Pancreas (tissue), 10 donors: ENCODE measurements at regions not wholly inside any gene's neighbourhood (a gene's known extent, or its start where the extent isn't known, plus 50 kb on each side); places are given as distances from the start of the nearest gene placed in this dataset.

Source experiments
- ATAC-seq, 4 donors: fragments of 200-7000 bp; cut with Tn5 transposase; one replicate each; pipeline versions ENCODE4 v1.8.0 to v1.9.1; 2020; ENCODE audit warnings: mild to moderate bottlenecking in 4 of 4, moderate library complexity in 4 of 4
- DNase-seq, 6 donors: peaks; one replicate each; pipeline ENCODE4 v3.0.0-alpha.2; 2020
- FAIRE-seq: peaks from 2 replicates; lab custom pipeline; 2012; peaks lifted over from hg19 to GRCh38; lab: Jason Lieb, UNC
- H3K27ac ChIP-seq, 4 donors: fragments of 200-600 bp; sonication (generic); 1 replicate in 3 of 4; 2 replicates in 1 of 4; pipeline versions ENCODE4 v1.5.0 to v1.8.0; 2020
- H3K27me3 ChIP-seq, 4 donors: fragments of 200-600 bp; one replicate each; pipeline ENCODE4 v1.8.0; 2021
- H3K36me3 ChIP-seq, 3 donors: fragments of 200-600 bp; sonication (generic) in 1 of 3; one replicate each; pipeline versions ENCODE4 v1.5.0 to v1.8.0; 2020 to 2021
- H3K4me1 ChIP-seq, 3 donors: fragments of 200-600 bp; one replicate each; pipeline ENCODE4 v1.8.0; 2021
- H3K4me3 ChIP-seq, 4 donors: fragments of 200-600 bp; sonication (generic) in 2 of 4; one replicate each; pipeline versions ENCODE4 v1.5.0 to v1.8.0; 2020 to 2021
- H3K9me3 ChIP-seq, 4 donors: fragments of 200-600 bp; one replicate each; pipeline ENCODE4 v1.8.0; 2021
- WGBS, 2 donors: extraction: QIAGEN DNeasy Blood & Tissue Kit; methylation state at CpG; one replicate each; pipeline ENCODE4 v1.1.7; 2013; 5-methylcytosine and 5-hydroxymethylcytosine counted together
- intact Hi-C, 3 donors: fragments of 100-400 bp; cut with DNase I; formaldehyde crosslinking; loops; one replicate each; pipeline versions ENCODE4 v1.11.1 to v1.14.2; 2022
- TF ChIP-seq, protein P1 (sequence below), 4 donors: fragments of 200-600 bp; sonication (generic) in 3 of 4; IDR thresholded peaks; one replicate each; pipeline versions ENCODE4 v1.5.0 to v1.8.0; 2021; ENCODE audit warnings: antibody characterized with exemption in 4 of 4
- donor health status: healthy with polysubstance abuse.
- donor health status: DM: no; HTN: no; CAD: no; lungs with moderate emphysema.
- donor health status: DM: no; HTN: no; CAD: no.
- donor health status: control.
- donor health status: control.
- donor health status: Bipolar disorder and iron deficiency.
- donor health status: DM: yes; HTN: yes; CAD: no.
- donor health status: DM: no; HTN: no; CAD: no.
- donor health status: DM: no; HTN: no; CAD: no.
- donor health status: DM: yes; HTN: yes; CAD: no.

DNA sequence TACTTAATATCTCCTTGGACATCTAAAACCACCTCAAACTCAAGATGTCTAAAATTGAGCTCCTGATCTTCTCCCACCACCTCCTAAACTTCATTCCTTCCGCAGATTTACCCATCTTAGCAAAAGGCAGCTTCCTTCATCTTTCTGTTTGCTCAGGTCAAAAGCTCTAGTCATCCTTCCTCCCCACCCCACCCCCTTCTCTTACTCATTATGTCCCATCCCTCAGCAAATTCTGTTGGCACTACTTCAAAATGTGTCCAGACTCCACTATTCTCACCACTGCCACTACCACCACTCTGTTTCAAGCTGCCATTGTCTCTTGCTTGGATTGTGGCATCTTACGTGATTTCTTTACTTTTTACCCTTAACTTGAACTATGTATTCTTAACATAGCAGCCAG lies 59.2 kb upstream of the ZDHHC17 start:
- TF ChIP-seq, protein P1, sequence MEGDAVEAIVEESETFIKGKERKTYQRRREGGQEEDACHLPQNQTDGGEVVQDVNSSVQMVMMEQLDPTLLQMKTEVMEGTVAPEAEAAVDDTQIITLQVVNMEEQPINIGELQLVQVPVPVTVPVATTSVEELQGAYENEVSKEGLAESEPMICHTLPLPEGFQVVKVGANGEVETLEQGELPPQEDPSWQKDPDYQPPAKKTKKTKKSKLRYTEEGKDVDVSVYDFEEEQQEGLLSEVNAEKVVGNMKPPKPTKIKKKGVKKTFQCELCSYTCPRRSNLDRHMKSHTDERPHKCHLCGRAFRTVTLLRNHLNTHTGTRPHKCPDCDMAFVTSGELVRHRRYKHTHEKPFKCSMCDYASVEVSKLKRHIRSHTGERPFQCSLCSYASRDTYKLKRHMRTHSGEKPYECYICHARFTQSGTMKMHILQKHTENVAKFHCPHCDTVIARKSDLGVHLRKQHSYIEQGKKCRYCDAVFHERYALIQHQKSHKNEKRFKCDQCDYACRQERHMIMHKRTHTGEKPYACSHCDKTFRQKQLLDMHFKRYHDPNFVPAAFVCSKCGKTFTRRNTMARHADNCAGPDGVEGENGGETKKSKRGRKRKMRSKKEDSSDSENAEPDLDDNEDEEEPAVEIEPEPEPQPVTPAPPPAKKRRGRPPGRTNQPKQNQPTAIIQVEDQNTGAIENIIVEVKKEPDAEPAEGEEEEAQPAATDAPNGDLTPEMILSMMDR (IDR thresholded peaks at IDR 0.05), result no peak
- intact Hi-C loops, result no loop called here
- ATAC-seq, result no peak
- Histone ChIP-seq H3K4me1 (no peaks in the 10 kb centered on the region), H3K9me3 (no peaks in the 10 kb centered on the region), H3K36me3 (no peaks in the 10 kb centered on the region), H3K27me3 (no peaks in the 10 kb centered on the region), H3K27ac (no peak overlapping the region), H3K4me3 (no peak overlapping the region)
- 88 to 95% methylated on average over 2 of the region's 2 CpGs for WGBS, 2 donors
- no peak for FAIRE-seq
- no peak for DNase-seq

DNA sequence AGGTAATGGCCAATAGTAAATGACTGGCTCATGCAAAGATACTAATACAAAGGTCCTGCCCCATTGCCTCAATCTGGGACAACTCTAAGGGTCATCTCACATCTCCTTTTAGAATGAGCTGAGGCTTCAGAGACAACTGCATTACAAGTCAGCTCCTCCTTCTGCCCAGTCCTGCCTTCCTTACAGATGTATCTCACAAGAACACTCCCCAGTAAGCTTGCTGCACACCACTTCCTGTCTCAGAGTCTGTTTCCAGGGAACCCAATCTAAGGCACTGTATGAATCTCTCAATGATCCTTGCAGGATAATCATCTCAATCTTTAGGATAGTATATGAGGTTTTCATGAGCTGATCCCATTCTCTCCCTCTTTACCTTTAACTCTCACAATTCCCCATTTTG lies 57.8 kb upstream of the ZDHHC17 start:
- no peak for DNase-seq
- H3K9me3 ChIP-seq, result no peaks in the 10 kb centered on the region
- intact Hi-C loops, result no loop called here
- no peak overlapping the region for H3K27ac ChIP-seq
- no peak for FAIRE-seq
- H3K36me3 ChIP-seq, result no peaks in the 10 kb centered on the region
- no peaks in the 10 kb centered on the region for H3K27me3 ChIP-seq
- H3K4me1 ChIP-seq, result no peaks in the 10 kb centered on the region
- TF ChIP-seq, protein P1 (IDR thresholded peaks at IDR 0.05), result no peak
- no peak for ATAC-seq
- H3K4me3 ChIP-seq, result no peak overlapping the region

DNA sequence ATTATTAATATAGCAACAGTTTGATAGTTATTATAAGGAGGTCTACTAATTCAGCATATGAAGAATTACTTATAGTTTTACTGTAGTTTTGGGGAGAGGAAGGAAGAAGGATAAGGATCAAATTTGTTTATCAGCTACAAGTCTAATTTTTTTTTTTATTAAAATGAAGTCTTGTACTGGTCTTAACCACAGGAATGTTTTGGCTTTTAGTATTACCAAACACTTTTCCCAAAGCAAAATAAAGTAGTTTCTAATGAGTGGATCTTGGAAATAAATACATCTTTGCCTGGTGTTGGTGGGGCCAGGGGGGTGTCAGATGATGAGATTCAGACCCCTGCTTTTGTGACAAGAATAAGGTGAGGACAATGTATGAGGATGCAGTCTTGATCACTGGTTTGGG lies 57.2 kb upstream of the ZDHHC17 start:
- no peaks in the 10 kb centered on the region for H3K4me1 ChIP-seq
- H3K27me3 ChIP-seq, result no peaks in the 10 kb centered on the region
- no peak overlapping the region for H3K4me3 ChIP-seq
- FAIRE-seq (no peak), ATAC-seq (no peak), DNase-seq (no peak)
- TF ChIP-seq, protein P1 (IDR thresholded peaks at IDR 0.05), result no peak
- no peaks in the 10 kb centered on the region for H3K36me3 ChIP-seq
- no peaks in the 10 kb centered on the region for H3K9me3 ChIP-seq
- intact Hi-C loops, result no loop called here
- H3K27ac ChIP-seq, result no peak overlapping the region

DNA sequence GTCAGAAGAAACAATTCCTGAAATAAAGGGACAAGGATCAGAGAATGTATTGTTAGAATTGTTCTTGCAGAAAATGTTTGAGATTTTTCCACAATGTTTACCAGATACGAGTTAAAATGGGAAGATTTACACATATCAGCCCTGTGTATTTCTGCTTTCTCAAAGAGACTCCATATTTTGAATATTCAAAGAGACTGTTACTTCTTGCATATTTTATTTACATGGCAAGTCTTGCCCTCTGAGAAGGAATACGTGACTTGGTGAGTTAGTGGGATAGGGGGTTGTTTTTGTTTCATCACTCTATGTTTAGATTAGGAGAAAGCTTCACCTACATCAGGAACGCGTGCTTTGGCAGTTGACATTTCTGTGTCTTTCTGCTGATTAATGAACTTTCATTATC lies 56.1 kb upstream of the ZDHHC17 start:
- Histone ChIP-seq H3K9me3 (no peaks in the 10 kb centered on the region), H3K27me3 (no peaks in the 10 kb centered on the region), H3K27ac (no peak overlapping the region), H3K4me3 (no peak overlapping the region), H3K4me1 (no peaks in the 10 kb centered on the region), H3K36me3 (no peaks in the 10 kb centered on the region)
- FAIRE-seq (no peak), DNase-seq (no peak), ATAC-seq (no peak)
- TF ChIP-seq, protein P1 (IDR thresholded peaks at IDR 0.05), result no peak
- 77 to 82% methylated on average over 4 of the region's 4 CpGs for WGBS, 2 donors
- intact Hi-C loops, result no loop called here

DNA sequence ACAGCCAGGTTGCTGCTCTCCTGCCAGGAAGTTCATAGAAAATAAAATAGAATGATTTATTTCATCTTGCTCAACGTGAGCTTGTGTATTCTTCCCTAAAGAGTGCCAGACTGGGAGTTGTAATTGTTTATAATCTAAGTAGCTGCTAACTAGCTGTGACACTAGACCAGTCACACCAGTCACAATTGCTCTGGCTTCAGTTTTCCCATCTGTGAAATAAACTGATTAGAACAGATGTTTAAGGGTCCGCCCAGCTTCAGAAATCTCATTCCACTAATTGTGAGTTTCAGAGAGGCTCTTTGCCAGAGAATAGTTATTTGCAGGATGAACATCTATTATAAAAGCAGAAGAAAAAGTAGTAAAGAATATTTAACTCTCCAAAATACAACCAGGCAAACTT lies 55.6 kb upstream of the ZDHHC17 start:
- WGBS, 2 donors, result 53 to 57% methylated on average over 2 of the region's 2 CpGs
- intact Hi-C loops, result no loop called here
- Histone ChIP-seq H3K4me1 (no peaks in the 10 kb centered on the region), H3K27ac (no peak overlapping the region), H3K9me3 (no peaks in the 10 kb centered on the region), H3K36me3 (no peaks in the 10 kb centered on the region), H3K27me3 (no peaks in the 10 kb centered on the region), H3K4me3 (no peak overlapping the region)
- ATAC-seq (no peak), DNase-seq (no peak), FAIRE-seq (no peak)
- TF ChIP-seq, protein P1 (IDR thresholded peaks at IDR 0.05), result no peak
